Kidney (tissue), 13 donors: ENCODE measurements at regions not wholly inside any gene's neighbourhood (a gene's known extent, or its start where the extent isn't known, plus 50 kb on each side); places are given as distances from the start of the nearest gene placed in this dataset.
"Not testable (repeated sequence)": the region's sequence is repeated elsewhere in the genome, so short reads cannot be mapped to it uniquely, and the experiment has no call there.

Experiments used
- DNase-seq, 5 donors: peaks; one replicate each; pipeline ENCODE4 v3.0.0-alpha.2; 2013 to 2020
- FAIRE-seq: peaks from 2 replicates; lab custom pipeline; 2012; peaks lifted over from hg19 to GRCh38; lab: Jason Lieb, UNC
- H3K27ac ChIP-seq, 2 donors: one replicate each; pipeline ENCODE4 v1.7.0; 2013; ENCODE audit warnings: low read depth in 2 of 2, low read length in 2 of 2, inconsistent platforms in 1 of 2
- H3K27me3 ChIP-seq: one replicate; pipeline ENCODE4 v1.7.1; 2013; ENCODE audit warnings: low read length, inconsistent platforms; ENCODE audit not compliant: control insufficient read depth, insufficient read depth
- H3K36me3 ChIP-seq, 3 donors: one replicate each; pipeline versions ENCODE4 v1.7.0 to v1.7.1; 2013; ENCODE audit warnings: low read length in 3 of 3, control low read depth in 1 of 3, inconsistent platforms in 1 of 3; ENCODE audit not compliant: insufficient read depth in 3 of 3, control insufficient read depth in 2 of 3
- H3K4me1 ChIP-seq, 3 donors: one replicate each; pipeline versions ENCODE4 v1.7.0 to v1.7.1; 2013; ENCODE audit warnings: low read length in 3 of 3, inconsistent platforms in 1 of 3, low read depth in 1 of 3; ENCODE audit not compliant: control insufficient read depth in 2 of 3, insufficient read depth in 2 of 3
- H3K4me3 ChIP-seq, 3 donors: one replicate each; pipeline versions ENCODE4 v1.7.0 to v1.8.1; 2013; ENCODE audit warnings: low read length in 3 of 3, control low read depth in 1 of 3, inconsistent platforms in 1 of 3
- H3K9ac ChIP-seq, 3 donors: one replicate each; pipeline versions ENCODE4 v1.7.0 to v1.7.1; 2013; ENCODE audit warnings: low read length in 3 of 3, control low read depth in 1 of 3, inconsistent platforms in 1 of 3
- H3K9me3 ChIP-seq, 3 donors: one replicate each; pipeline versions ENCODE4 v1.7.0 to v1.7.1; 2013; ENCODE audit warnings: low read length in 3 of 3, control low read depth in 1 of 3, inconsistent platforms in 1 of 3; ENCODE audit not compliant: control insufficient read depth in 2 of 3, insufficient read depth in 1 of 3
- intact Hi-C: fragments of 100-400 bp; cut with DNase I; formaldehyde crosslinking; loops from one replicate; pipeline ENCODE4 v1.11.1; 2022
- TF ChIP-seq, protein P1 (sequence below): IDR thresholded peaks from 3 replicates; pipeline ENCODE4 v1.5.1; 2012; ENCODE audit warnings: mild to moderate bottlenecking, moderate library complexity, borderline replicate concordance; ENCODE audit not compliant: insufficient read depth; ENCODE audit errors: extremely low read depth
- donor health status: control.
- donor health status: control.
- donor health status: control.
- donor health status: control.
- donor health status: control.
- donor health status: DM: yes; HTN: yes; CAD: no.
- donor health status: Normal renal cell carcinoma (clear cell type).

DNA sequence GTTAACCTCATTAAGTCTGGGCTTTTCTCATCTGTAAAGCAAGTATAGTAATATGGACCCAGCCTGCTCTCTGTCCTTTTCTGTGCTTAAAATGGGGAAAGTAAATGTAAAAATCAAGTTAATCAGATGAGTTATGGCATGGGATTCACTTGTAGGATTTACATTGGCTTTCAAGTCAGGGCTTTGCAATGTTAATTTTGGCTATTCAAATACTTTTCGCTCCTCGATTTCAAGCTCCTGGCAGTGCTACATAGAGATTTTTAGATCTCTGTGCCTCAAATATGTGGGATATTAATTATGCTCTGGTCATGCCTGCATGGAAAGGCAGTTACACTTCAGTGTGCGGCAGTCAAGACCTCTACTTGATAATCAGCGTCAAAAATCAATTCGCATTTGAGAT, 709.8 kb downstream of the LTN1 start:
- DNase-seq (no peak), FAIRE-seq (no peak)
- intact Hi-C loops = no loop called here
- no peaks in the 10 kb centered on the region for H3K36me3 ChIP-seq
- H3K4me3 ChIP-seq = no peak overlapping the region
- H3K27ac ChIP-seq = no peak overlapping the region
- H3K27me3 ChIP-seq = no peaks in the 10 kb centered on the region
- H3K4me1 ChIP-seq = peaks cover 0 to 5% (median 0%) of the 10 kb centered on the region in 3 donors
- peaks cover 0 to 3% (median 0%) of the 10 kb centered on the region in 3 donors for H3K9me3 ChIP-seq
- no peak overlapping the region for H3K9ac ChIP-seq
- TF ChIP-seq, protein P1, sequence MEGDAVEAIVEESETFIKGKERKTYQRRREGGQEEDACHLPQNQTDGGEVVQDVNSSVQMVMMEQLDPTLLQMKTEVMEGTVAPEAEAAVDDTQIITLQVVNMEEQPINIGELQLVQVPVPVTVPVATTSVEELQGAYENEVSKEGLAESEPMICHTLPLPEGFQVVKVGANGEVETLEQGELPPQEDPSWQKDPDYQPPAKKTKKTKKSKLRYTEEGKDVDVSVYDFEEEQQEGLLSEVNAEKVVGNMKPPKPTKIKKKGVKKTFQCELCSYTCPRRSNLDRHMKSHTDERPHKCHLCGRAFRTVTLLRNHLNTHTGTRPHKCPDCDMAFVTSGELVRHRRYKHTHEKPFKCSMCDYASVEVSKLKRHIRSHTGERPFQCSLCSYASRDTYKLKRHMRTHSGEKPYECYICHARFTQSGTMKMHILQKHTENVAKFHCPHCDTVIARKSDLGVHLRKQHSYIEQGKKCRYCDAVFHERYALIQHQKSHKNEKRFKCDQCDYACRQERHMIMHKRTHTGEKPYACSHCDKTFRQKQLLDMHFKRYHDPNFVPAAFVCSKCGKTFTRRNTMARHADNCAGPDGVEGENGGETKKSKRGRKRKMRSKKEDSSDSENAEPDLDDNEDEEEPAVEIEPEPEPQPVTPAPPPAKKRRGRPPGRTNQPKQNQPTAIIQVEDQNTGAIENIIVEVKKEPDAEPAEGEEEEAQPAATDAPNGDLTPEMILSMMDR = no peak

DNA sequence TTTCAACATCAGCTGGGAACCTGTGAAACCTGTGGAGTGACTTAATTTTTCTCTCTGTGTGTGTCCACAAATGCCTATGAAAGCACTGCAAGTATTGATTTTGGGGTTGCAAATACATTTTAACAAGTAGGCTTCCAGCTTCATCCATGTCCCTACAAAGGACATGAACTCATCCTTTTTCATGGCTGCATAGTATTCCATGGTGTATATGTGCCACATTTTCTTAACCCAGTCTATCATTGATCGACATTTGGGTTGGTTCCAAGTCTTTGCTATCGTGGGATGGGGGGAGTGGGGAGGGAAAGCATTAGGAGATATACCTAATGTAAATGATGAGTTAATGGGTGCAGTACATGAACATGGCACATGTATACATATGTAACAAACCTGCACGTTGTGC, 711.3 kb downstream of the LTN1 start:
- intact Hi-C loops, H3K27ac ChIP-seq, H3K9me3 ChIP-seq, DNase-seq, H3K9ac ChIP-seq, H3K27me3 ChIP-seq, FAIRE-seq, H3K36me3 ChIP-seq, H3K4me1 ChIP-seq, H3K4me3 ChIP-seq: not testable (repeated sequence)

DNA sequence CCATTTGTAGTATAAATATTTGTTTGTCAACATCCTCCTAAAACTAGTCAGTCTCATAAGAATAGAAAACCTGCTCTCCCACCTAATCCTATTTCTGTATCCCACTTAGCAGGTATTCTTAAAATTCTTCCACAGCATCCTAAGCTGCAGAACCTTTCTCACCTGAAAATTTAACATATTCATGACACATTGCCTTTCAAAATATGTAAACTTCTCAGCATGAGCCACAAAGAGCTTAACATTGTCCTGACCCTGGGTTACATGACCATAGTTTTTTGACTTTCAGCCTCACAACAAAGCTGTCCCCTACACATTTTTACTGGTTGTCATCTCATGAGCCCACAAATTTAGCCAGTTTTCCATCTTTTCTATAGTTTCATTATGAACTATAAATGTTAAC, 712.1 kb downstream of the LTN1 start:
- no peak for DNase-seq
- H3K36me3 ChIP-seq = no peaks in the 10 kb centered on the region
- peaks cover 0 to 5% (median 0%) of the 10 kb centered on the region in 3 donors for H3K9me3 ChIP-seq
- no peak overlapping the region for H3K9ac ChIP-seq
- no peak overlapping the region for H3K4me3 ChIP-seq
- H3K27ac ChIP-seq = no peak overlapping the region
- no peaks in the 10 kb centered on the region for H3K27me3 ChIP-seq
- peaks cover 0 to 5% (median 0%) of the 10 kb centered on the region in 3 donors for H3K4me1 ChIP-seq
- no peak for FAIRE-seq
- TF ChIP-seq, protein P1 = no peak
- intact Hi-C loops = no loop called here

DNA sequence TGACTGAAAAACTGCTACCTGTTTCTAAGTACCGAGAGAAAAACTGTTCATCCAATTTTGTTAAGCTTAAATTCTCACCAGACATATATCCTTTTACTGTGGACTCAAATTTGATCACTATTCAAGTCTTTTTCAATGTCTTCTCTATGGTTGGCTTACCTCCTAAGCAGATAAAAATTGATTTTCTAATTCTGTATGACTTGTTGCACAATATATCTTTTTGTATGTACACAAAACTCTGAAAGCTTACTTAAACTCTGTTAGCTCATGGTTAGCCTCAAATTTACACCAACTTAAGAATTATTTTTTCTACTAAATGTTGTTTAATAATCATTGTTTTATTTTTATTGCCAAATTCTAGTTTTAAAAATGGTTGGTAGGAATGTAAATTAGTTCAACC, 715.4 kb downstream of the LTN1 start:
- intact Hi-C loops = no loop called here
- no peak for FAIRE-seq
- no peak overlapping the region for H3K9ac ChIP-seq
- H3K36me3 ChIP-seq = no peaks in the 10 kb centered on the region
- no peaks in the 10 kb centered on the region for H3K4me1 ChIP-seq
- no peak overlapping the region for H3K4me3 ChIP-seq
- TF ChIP-seq, protein P1 = no peak
- no peak overlapping the region for H3K27ac ChIP-seq
- DNase-seq = no peak
- H3K27me3 ChIP-seq = no peaks in the 10 kb centered on the region
- peaks cover 0 to 5% (median 0%) of the 10 kb centered on the region in 3 donors for H3K9me3 ChIP-seq
